Activated CD8-positive, alpha-beta T cell treated with anti-CD3 and anti-CD28 coated beads for 36 hours (primary cell): ENCODE measurements at regions not wholly inside any gene's neighbourhood (a gene's known extent, or its start where the extent isn't known, plus 50 kb on each side); places are given as distances from the start of the nearest gene placed in this dataset.
A peak's percentile ranks its signal among the peaks of the same experiment; 100 is the strongest.
"Not testable (repeated sequence)": the region's sequence is repeated elsewhere in the genome, so short reads cannot be mapped to it uniquely, and the experiment has no call there.

Source experiments
- ATAC-seq: fragments of 200-7000 bp; cut with Tn5 transposase; one replicate; pipeline ENCODE4 v1.10.0; 2021; ENCODE audit warnings: mild to moderate bottlenecking, moderate library complexity
- CTCF ChIA-PET: fragments of 350-600 bp; sonication (Branson Sonifier 250); formaldehyde crosslinking; loops from one replicate; lab custom pipeline; 2021; ENCODE audit warnings: antibody characterized with exemption; lab: Charles Lee
- POLR2A ChIA-PET: fragments of 350-600 bp; sonication (Branson Sonifier 250); formaldehyde crosslinking; loops from one replicate; lab custom pipeline; 2021; ENCODE audit warnings: antibody characterized with exemption; lab: Charles Lee
- DNase-seq: peaks from one replicate; pipeline ENCODE4 v3.0.0-alpha.2; 2020
- H3K27ac Mint-ChIP-seq: one replicate; pipeline ENCODE4 v1.8.0; 2021; ENCODE audit warnings: mild to moderate bottlenecking, mixed read lengths
- H3K27me3 Mint-ChIP-seq: one replicate; pipeline ENCODE4 v1.8.0; 2021; ENCODE audit warnings: mixed read lengths
- H3K36me3 Mint-ChIP-seq: one replicate; pipeline ENCODE4 v1.8.0; 2021; ENCODE audit warnings: low read depth, mixed read lengths
- H3K4me1 Mint-ChIP-seq: one replicate; pipeline ENCODE4 v1.8.0; 2021; ENCODE audit warnings: low read depth, mixed read lengths
- H3K4me3 Mint-ChIP-seq: one replicate; pipeline ENCODE4 v1.8.0; 2021; ENCODE audit warnings: mild to moderate bottlenecking, moderate library complexity, mixed read lengths
- H3K9me3 Mint-ChIP-seq: one replicate; pipeline ENCODE4 v1.8.0; 2021; ENCODE audit warnings: mixed read lengths
- intact Hi-C: fragments of 100-400 bp; cut with micrococcal nuclease; formaldehyde crosslinking; loops from one replicate; pipeline ENCODE4 v1.10.0; 2022
- TF ChIP-seq, protein P1 (sequence below): fragments of 200-600 bp; IDR thresholded peaks from one replicate; pipeline ENCODE4 v1.8.0; 2022; ENCODE audit warnings: antibody characterized with exemption, mild to moderate bottlenecking

DNA sequence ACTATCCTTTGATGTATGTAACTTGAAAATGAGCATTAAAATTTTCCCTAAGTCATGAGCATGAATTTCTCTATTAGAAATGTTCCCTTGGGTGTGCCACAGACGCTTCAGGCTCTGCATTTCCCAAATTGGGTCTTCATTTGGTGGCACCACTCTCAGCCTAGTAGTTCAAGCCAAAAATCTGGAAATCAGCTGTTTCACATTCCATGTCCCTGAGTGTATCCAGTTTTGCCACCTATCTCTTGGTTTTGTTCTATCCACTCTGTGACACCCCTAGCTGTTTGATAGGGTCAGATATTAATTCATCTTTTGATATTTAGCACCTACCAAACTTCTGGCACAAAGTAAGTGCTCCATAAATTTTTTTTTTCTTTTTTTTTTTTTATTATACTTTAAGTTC, 89.5 kb upstream of the DPH5 start:
- DNase-seq, result no peak
- no peak overlapping the region for H3K27ac Mint-ChIP-seq
- peaks cover 46% of the 10 kb centered on the region for H3K4me1 Mint-ChIP-seq
- ATAC-seq, result no peak
- peaks cover 31% of the 10 kb centered on the region for H3K36me3 Mint-ChIP-seq
- TF ChIP-seq, protein P1, sequence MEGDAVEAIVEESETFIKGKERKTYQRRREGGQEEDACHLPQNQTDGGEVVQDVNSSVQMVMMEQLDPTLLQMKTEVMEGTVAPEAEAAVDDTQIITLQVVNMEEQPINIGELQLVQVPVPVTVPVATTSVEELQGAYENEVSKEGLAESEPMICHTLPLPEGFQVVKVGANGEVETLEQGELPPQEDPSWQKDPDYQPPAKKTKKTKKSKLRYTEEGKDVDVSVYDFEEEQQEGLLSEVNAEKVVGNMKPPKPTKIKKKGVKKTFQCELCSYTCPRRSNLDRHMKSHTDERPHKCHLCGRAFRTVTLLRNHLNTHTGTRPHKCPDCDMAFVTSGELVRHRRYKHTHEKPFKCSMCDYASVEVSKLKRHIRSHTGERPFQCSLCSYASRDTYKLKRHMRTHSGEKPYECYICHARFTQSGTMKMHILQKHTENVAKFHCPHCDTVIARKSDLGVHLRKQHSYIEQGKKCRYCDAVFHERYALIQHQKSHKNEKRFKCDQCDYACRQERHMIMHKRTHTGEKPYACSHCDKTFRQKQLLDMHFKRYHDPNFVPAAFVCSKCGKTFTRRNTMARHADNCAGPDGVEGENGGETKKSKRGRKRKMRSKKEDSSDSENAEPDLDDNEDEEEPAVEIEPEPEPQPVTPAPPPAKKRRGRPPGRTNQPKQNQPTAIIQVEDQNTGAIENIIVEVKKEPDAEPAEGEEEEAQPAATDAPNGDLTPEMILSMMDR, result no peak
- peaks cover 17% of the 10 kb centered on the region for H3K9me3 Mint-ChIP-seq
- no peak overlapping the region for H3K4me3 Mint-ChIP-seq
- CTCF ChIA-PET, result interaction anchor here (0.8 to 1.7 kb wide), 3 partner anchors 21 to 175 kb away, joined by 3 read pairs; no protein-coding TSS in a partner anchor
- H3K27me3 Mint-ChIP-seq, result no peaks in the 10 kb centered on the region
- intact Hi-C loops, result no loop called here
- POLR2A ChIA-PET, result no interaction called here

DNA sequence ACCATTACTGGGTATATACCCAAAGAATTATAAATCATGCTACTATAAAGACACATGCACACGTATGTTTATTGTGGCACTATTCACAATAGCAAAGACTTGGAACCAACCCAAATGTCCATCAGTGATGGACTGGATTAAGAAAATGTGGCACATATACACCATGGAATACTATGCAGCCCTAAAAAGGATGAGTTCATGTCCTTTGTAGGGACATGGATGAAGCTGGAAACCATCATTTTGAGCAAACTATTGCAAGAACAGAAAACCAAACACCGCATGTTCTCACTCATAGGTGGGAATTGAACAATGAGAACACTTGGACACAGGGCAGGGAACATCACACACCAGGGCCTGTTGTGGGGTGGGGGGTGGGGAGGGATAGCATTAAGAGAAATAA, 88.5 kb upstream of the DPH5 start:
- H3K27me3 Mint-ChIP-seq, intact Hi-C loops, POLR2A ChIA-PET, H3K27ac Mint-ChIP-seq, H3K4me3 Mint-ChIP-seq, DNase-seq, ATAC-seq, CTCF ChIA-PET: not testable (repeated sequence)
- peaks cover 47% of the 10 kb centered on the region for H3K4me1 Mint-ChIP-seq
- peaks cover 17% of the 10 kb centered on the region for H3K9me3 Mint-ChIP-seq
- H3K36me3 Mint-ChIP-seq, result peaks cover 34% of the 10 kb centered on the region

DNA sequence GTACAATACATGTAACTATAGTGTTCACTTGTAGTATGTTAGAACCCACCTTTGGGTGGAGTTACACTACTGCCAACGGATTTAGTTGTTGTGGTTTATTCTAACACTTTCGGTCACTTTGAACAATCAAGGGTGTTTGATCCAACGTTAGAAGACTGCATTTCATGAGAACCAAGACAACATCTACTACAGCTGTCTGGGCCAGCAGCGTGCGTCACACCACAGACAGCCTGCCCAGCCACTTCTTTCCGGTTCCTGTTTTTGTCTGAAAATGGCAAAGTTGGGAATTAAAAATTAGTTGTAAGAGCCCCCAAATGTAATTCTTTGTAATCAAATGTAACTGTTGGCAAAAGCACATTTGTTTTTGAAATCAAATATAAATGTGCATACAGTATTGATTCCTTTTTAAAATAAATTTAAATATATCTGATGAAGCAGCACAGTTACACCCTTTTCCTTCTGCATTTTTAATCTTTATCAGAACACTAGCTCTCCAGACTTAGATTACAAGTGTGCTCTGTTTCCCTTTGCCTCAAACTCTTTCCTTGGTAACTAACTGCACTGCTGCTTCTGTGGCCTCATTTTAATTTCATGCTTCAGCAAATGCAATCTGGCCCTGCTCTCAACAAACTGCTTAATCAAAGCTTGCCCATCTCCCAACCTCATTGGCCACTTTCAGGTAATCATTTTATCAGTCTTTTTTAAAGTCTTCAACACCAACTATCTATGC, 86.6 kb upstream of the DPH5 start:
- Mint-ChIP-seq H3K27me3 (no peaks in the 10 kb centered on the region), H3K9me3 (peaks cover 21% of the 10 kb centered on the region), H3K4me3 (peak overlapping the region; percentile 40), H3K36me3 (peaks cover 39% of the 10 kb centered on the region), H3K4me1 (peaks cover 59% of the 10 kb centered on the region), H3K27ac (peak overlapping the region; percentile 98)
- TF ChIP-seq, protein P1, result no peak
- ChIA-PET CTCF (interaction anchor here (1.1 to 1.5 kb wide), 5 partner anchors 10 to 178 kb away, joined by 3 to 6 read pairs (median 4); no protein-coding TSS in a partner anchor), POLR2A (interaction anchor here (0.9 kb wide), 1 partner anchor 10 kb away, joined by 4 read pairs; no protein-coding TSS in a partner anchor)
- peak; percentile 88 for ATAC-seq
- intact Hi-C loops, result no loop called here
- peak; percentile 82 for DNase-seq

DNA sequence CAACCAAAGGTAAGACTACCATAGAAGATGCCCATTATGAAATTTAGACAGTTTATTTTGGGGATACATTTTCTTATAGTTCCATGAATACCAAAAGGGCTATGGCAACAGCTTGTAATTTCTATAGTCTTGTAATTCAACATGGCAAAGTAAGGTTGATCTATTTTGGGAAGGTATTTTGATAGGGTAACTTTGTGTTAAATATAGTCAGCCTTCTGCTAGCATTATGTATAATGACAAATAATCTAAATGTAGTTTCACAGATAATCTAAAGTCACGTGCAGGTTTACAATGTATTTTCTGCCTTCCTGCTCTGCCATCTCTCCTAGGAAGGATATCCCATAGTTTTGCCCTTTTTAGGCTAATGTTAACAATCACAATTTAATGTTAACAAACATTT, 85.9 kb upstream of the DPH5 start:
- ChIA-PET CTCF (interaction anchor here (1.9 kb wide), 1 partner anchor 127 kb away, joined by 7 read pairs; no protein-coding TSS in a partner anchor), POLR2A (no interaction called here)
- Mint-ChIP-seq H3K9me3 (peaks cover 21% of the 10 kb centered on the region), H3K36me3 (peaks cover 39% of the 10 kb centered on the region), H3K4me1 (peaks cover 66% of the 10 kb centered on the region), H3K27me3 (no peaks in the 10 kb centered on the region), H3K27ac (peak overlapping the region; percentile 98), H3K4me3 (no peak overlapping the region)
- intact Hi-C loops, result no loop called here
- TF ChIP-seq, protein P1, result no peak
- DNase-seq (no peak), ATAC-seq (no peak)

DNA sequence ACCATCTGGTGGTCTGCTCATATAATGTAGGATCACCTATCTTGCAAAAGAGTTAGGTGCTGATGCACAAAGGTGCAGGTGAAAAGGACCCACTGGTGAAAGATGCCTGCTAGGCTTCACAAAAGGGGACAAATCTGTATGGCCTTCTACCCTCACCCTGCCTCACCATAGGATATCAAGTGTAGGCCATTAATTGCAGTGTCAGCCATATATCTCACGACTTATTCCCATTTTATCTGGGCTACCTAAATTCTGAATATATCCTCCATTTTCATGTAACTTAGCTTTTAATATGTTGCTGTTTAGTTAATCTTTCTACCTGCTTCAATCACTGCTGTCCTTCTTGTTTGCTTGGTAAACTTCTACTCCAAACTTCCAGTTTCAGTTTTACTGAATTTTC, 84.2 kb upstream of the DPH5 start:
- DNase-seq (no peak), ATAC-seq (no peak)
- TF ChIP-seq, protein P1, result no peak
- Mint-ChIP-seq H3K4me3 (no peak overlapping the region), H3K36me3 (peaks cover 39% of the 10 kb centered on the region), H3K4me1 (peaks cover 58% of the 10 kb centered on the region), H3K27ac (peak overlapping the region; percentile 1), H3K27me3 (no peaks in the 10 kb centered on the region), H3K9me3 (peaks cover 21% of the 10 kb centered on the region)
- ChIA-PET CTCF (interaction anchor here (0.6 to 1.9 kb wide), 4 partner anchors 69 to 248 kb away, joined by 3 to 7 read pairs (median 3); no protein-coding TSS in a partner anchor), POLR2A (interaction anchor here (0.6 to 0.9 kb wide), 3 partner anchors 32 to 176 kb away, joined by 3 read pairs; no protein-coding TSS in a partner anchor)
- intact Hi-C loops, result no loop called here
